Ascending aorta (tissue), 2 donors: ENCODE measurements at regions not wholly inside any gene's neighbourhood (a gene's known extent, or its start where the extent isn't known, plus 50 kb on each side); places are given as distances from the start of the nearest gene placed in this dataset.

ENCODE experiments used
- DNase-seq, 2 donors: peaks; one replicate each; pipeline ENCODE4 v3.0.0-alpha.2; 2019; ENCODE audit warnings: low spot score in 2 of 2
- H3K27ac ChIP-seq, 2 donors: fragments of 200-600 bp; sonication (generic); one replicate each; pipeline ENCODE4 v1.5.1; 2016 to 2017; ENCODE audit warnings: mild to moderate bottlenecking in 1 of 2
- H3K27me3 ChIP-seq: fragments of 200-600 bp; sonication (generic); one replicate; pipeline ENCODE4 v1.5.1; 2017
- H3K36me3 ChIP-seq, 2 donors: fragments of 200-600 bp; sonication (generic); one replicate each; pipeline ENCODE4 v1.5.1; 2016
- H3K4me1 ChIP-seq, 2 donors: fragments of 200-600 bp; sonication (generic); one replicate each; pipeline ENCODE4 v1.5.1; 2016 to 2017; ENCODE audit warnings: mild to moderate bottlenecking in 1 of 2
- H3K4me3 ChIP-seq, 2 donors: fragments of 200-600 bp; sonication (generic); one replicate each; pipeline ENCODE4 v1.5.1; 2016 to 2017; ENCODE audit warnings: mild to moderate bottlenecking in 1 of 2
- H3K9me3 ChIP-seq, 2 donors: fragments of 200-600 bp; sonication (generic); one replicate each; pipeline ENCODE4 v1.5.1; 2016
- intact Hi-C: fragments of 100-400 bp; cut with DNase I; formaldehyde crosslinking; loops from one replicate; pipeline ENCODE4 v1.15.1; 2023
- TF ChIP-seq, protein P1 (sequence below), 3 experiments: fragments of 200-600 bp in 2 of 3; fragments of 450-650 bp in 1 of 3; sonication (generic) in 2 of 3; IDR thresholded peaks; one replicate each; pipeline ENCODE4 v1.5.1; 2016 to 2019; ENCODE audit warnings: antibody characterized with exemption in 3 of 3, mild to moderate bottlenecking in 1 of 3, moderate library complexity in 1 of 3

DNA sequence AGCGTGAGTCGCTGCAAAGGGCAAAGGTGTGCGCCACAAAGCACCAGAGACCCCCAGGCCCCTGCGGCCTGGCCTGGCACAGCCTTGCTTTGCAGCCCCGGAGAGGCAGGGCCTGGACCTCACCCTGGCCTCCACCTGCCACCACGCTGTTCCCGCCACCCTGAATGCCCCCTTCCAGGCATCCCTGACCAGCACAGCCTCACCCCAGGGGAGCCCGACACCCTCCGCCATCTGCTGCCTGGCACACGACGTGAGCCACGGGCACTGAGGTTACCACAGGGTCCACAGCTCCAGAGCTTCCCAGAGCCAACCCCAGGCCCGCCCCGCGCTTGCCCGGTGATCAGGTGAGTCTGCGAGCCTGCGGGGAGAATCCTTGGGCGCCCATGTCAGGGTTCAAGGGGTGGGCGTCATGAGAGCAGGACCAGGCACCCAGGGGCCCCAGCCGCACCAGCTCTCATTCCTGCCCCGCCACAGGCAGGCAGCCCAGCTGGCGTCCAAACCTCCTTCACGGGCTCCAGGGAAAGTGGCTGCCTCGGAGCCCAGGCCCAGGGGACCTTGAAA lies 171.3 kb downstream of the BRD1 start:
- TF ChIP-seq, protein P1, sequence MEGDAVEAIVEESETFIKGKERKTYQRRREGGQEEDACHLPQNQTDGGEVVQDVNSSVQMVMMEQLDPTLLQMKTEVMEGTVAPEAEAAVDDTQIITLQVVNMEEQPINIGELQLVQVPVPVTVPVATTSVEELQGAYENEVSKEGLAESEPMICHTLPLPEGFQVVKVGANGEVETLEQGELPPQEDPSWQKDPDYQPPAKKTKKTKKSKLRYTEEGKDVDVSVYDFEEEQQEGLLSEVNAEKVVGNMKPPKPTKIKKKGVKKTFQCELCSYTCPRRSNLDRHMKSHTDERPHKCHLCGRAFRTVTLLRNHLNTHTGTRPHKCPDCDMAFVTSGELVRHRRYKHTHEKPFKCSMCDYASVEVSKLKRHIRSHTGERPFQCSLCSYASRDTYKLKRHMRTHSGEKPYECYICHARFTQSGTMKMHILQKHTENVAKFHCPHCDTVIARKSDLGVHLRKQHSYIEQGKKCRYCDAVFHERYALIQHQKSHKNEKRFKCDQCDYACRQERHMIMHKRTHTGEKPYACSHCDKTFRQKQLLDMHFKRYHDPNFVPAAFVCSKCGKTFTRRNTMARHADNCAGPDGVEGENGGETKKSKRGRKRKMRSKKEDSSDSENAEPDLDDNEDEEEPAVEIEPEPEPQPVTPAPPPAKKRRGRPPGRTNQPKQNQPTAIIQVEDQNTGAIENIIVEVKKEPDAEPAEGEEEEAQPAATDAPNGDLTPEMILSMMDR (IDR thresholded peaks at IDR 0.05): no peak
- Histone ChIP-seq H3K9me3 (no peaks in the 10 kb centered on the region), H3K4me1 (no peaks in the 10 kb centered on the region), H3K27me3 (no peaks in the 10 kb centered on the region), H3K36me3 (no peaks in the 10 kb centered on the region), H3K27ac (no peak overlapping the region), H3K4me3 (peak overlapping the region; percentile 40 to 63)
- intact Hi-C loops: no loop called here
- no peak for DNase-seq

DNA sequence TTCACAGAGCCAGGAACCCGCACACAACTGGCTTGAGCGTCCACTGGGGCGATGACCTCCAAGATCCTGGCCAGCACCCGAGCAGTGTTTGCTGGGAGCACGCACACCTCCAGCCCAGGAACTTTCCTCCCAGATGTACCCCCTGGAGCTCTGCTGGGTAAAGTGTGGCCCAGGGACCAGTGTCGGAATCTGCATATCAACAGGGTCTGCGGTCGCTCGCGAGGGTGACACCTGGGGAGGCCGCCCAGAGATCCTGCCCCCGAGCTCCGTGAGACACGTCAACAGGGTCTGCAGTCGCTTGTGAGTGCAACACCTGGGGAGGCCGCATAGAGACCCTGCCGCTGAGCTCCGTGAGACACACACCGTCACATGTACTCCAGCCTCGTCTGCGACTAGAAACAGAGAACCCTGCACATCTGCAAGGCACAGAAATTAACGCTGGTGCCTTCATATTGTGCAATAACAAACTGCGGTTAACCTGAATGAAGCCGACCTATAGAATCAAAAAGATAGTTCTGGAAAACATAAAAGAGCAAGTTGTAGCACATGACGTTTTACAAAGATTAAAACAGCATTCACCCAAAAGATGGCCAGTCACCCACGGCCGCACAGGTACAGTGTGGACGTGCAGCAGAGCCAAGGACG lies 172.4 kb downstream of the BRD1 start:
- Histone ChIP-seq H3K9me3 (no peaks in the 10 kb centered on the region), H3K27ac (no peak overlapping the region), H3K4me3 (no peak overlapping the region), H3K27me3 (no peaks in the 10 kb centered on the region), H3K4me1 (no peaks in the 10 kb centered on the region), H3K36me3 (no peaks in the 10 kb centered on the region)
- TF ChIP-seq, protein P1 (IDR thresholded peaks at IDR 0.05): no peak
- no peak for DNase-seq
- intact Hi-C loops: no loop called here

GRCh38 chr22:49650336-49651241 lies 177.1 kb downstream of the BRD1 start:
- no peaks in the 10 kb centered on the region for H3K4me1 ChIP-seq
- intact Hi-C loops: no loop called here
- TF ChIP-seq, protein P1 (IDR thresholded peaks at IDR 0.05): no peak
- no peaks in the 10 kb centered on the region for H3K36me3 ChIP-seq
- H3K9me3 ChIP-seq: no peaks in the 10 kb centered on the region
- no peaks in the 10 kb centered on the region for H3K27me3 ChIP-seq
- no peak overlapping the region for H3K27ac ChIP-seq
- no peak for DNase-seq
- no peak overlapping the region for H3K4me3 ChIP-seq

GRCh38 chr22:49649166-49650068 lies 178.3 kb downstream of the BRD1 start:
- no peaks in the 10 kb centered on the region for H3K36me3 ChIP-seq
- H3K4me3 ChIP-seq: no peak overlapping the region
- intact Hi-C loops: no loop called here
- H3K27ac ChIP-seq: no peak overlapping the region
- H3K4me1 ChIP-seq: no peaks in the 10 kb centered on the region
- TF ChIP-seq, protein P1 (IDR thresholded peaks at IDR 0.05): no peak
- no peaks in the 10 kb centered on the region for H3K9me3 ChIP-seq
- no peaks in the 10 kb centered on the region for H3K27me3 ChIP-seq
- DNase-seq: no peak

DNA sequence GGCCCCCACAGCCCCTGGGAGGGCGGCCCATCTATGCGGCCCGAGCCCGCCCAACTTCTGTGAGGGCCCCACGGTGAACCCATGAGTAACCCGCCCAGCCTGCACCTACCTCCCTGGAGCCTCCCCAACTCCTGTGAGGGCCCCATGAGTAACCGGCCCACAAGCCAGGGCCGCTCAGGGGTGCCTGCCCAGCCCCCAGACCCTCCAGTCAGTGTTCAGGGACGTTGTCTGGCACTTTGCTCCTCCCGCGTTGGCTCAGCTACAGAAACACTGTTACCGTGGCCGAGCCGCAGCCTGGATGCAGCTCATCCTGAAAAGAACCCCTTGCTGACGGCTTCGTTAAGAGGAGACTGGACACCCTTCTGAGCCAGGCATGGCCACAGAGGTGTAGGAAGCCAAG lies 179.6 kb downstream of the BRD1 start:
- no peaks in the 10 kb centered on the region for H3K27me3 ChIP-seq
- TF ChIP-seq, protein P1 (IDR thresholded peaks at IDR 0.05): no peak
- DNase-seq: no peak

More for the DNA sequence above, 179.6 kb downstream of the BRD1 start:
- intact Hi-C loops: no loop called here
- Histone ChIP-seq H3K9me3 (no peaks in the 10 kb centered on the region), H3K36me3 (no peaks in the 10 kb centered on the region), H3K4me3 (no peak overlapping the region), H3K27ac (no peak overlapping the region), H3K4me1 (no peaks in the 10 kb centered on the region)
